Heart left ventricle (tissue), 13 donors: ENCODE measurements at regions not wholly inside any gene's neighbourhood (a gene's known extent, or its start where the extent isn't known, plus 50 kb on each side); places are given as distances from the start of the nearest gene placed in this dataset.

Experiments
- CTCF ChIP-seq, 12 donors: fragments of 200-600 bp; sonication (generic) in 4 of 12; IDR thresholded peaks; one replicate each; pipeline versions ENCODE4 v1.5.0 to v1.8.0; 2018 to 2022; ENCODE audit warnings: antibody characterized with exemption in 12 of 12, mild to moderate bottlenecking in 5 of 12
- POLR2A ChIP-seq, 2 donors: fragments of 450-650 bp; IDR thresholded peaks; one replicate each; pipeline ENCODE4 v1.6.1; 2017; ENCODE audit warnings: antibody characterized with exemption in 2 of 2, mild to moderate bottlenecking in 2 of 2, moderate library complexity in 2 of 2
- donor health status: ischemic (EF 13 %, LVEDD 7.1; RV severe dilation, severe dysfunction).
- donor health status: DM: no; HTN: yes; CAD: no.
- donor health status: DM: no; HTN: no; CAD: no.
- donor health status: ischemic (EF 25% LVEDD 6.9; RV normal size, moderate dysfunction).
- donor health status: ischemic (EF 25% LVEDD 5.7; RV mildly dilated, moderate dysfunction).
- donor health status: ischemic (EF 35%, LVEDD 5.7; RV mildly dilated, moderate dysfunction).
- donor health status: nonischemic (EF 11% LVEDD 7.7; RV severe dilation, severe dysfunction).
- donor health status: DM: yes; HTN: yes; CAD: no.
- donor health status: PGD.
- donor health status: ischemic (EF 29% LVEDD 5.4; RV normal size, mild dysfunction).
- donor health status: nonischemic (EF 23%, LVEDD 6.1; RV moderate dilation, normal function).

- peak; percentile 45 to 81 (median 70) for TF ChIP-seq CTCF (IDR thresholded peaks at IDR 0.05)
- TF ChIP-seq POLR2A (IDR thresholded peaks at IDR 0.05): no peak
Measured at GRCh38 chr11:56841210-56841810, 92.8 kb upstream of the OR9G4 start.
